ENCODE measurements at regions not wholly inside any gene's neighbourhood (a gene's known extent, or its start where the extent isn't known, plus 50 kb on each side); places are given as distances from the start of the nearest gene placed in this dataset.

GRCh38 chr5:10898514-10898913 is 137.5 kb upstream of the DAP start:
- no peak for DNase-seq
- H3K4me3 ChIP-seq = no peak overlapping the region
- no peaks in the 10 kb centered on the region for H3K36me3 ChIP-seq (ENCODE audit: low read depth)
- intact Hi-C loops (cut with micrococcal nuclease; ENCODE audit: unreplicated experiment) = no loop called here
- no peak overlapping the region for H3K27ac ChIP-seq
- no peaks in the 10 kb centered on the region for H3K9me3 ChIP-seq (ENCODE audit: insufficient read depth, low read depth)
- no peak for TF ChIP-seq EZH2 (IDR thresholded peaks at IDR 0.05; ENCODE audit: low read depth)
- TF ChIP-seq CTCF (conservative IDR thresholded peaks at IDR 0.05) = no peak
- CTCF ChIA-PET = no interaction called here
- H3K4me1 ChIP-seq (replicated peaks; ENCODE audit: insufficient read depth) = peaks cover 18% of the 10 kb centered on the region
- no peaks in the 10 kb centered on the region for H3K79me2 ChIP-seq (ENCODE audit: low read depth)
- no peaks in the 10 kb centered on the region for H3K27me3 ChIP-seq (ENCODE audit: insufficient read depth, low read depth)
- no peak overlapping the region for H2AFZ ChIP-seq
- H3K9me2 ChIP-seq (ENCODE audit: insufficient read depth) = no peaks in the 10 kb centered on the region
- no peak overlapping the region for H3K4me2 ChIP-seq
- no peaks in the 10 kb centered on the region for H4K20me1 ChIP-seq (ENCODE audit: insufficient read depth)
- BruUV-seq (replicated peaks) = no TSS peak
- POLR2A ChIA-PET (ENCODE audit: unreplicated experiment) = no interaction called here
- H3F3A ChIP-seq (ENCODE audit: insufficient read depth, low read depth) = 0 out of 2 replicates have a peak, but pooled peaks cover 4% of the 10 kb centered on the region

- Histone ChIP-seq H3K9me3 (ENCODE audit: insufficient read depth, low read depth) (no peaks in the 10 kb centered on the region), H3K27ac (no peak overlapping the region), H3K36me3 (ENCODE audit: low read depth) (no peaks in the 10 kb centered on the region), H3K4me1 (replicated peaks; ENCODE audit: insufficient read depth) (peaks cover 8% of the 10 kb centered on the region; the same call in 1 of the 2 replicates), H3K9me2 (ENCODE audit: insufficient read depth) (no peaks in the 10 kb centered on the region), H2AFZ (no peak overlapping the region), H3K79me2 (ENCODE audit: low read depth) (no peaks in the 10 kb centered on the region), H3K4me3 (no peak overlapping the region), H4K20me1 (ENCODE audit: insufficient read depth) (no peaks in the 10 kb centered on the region), H3K27me3 (ENCODE audit: insufficient read depth, low read depth) (no peaks in the 10 kb centered on the region), H3F3A (ENCODE audit: insufficient read depth, low read depth) (0 out of 2 replicates have a peak, but pooled peaks cover 4% of the 10 kb centered on the region), H3K4me2 (no peak overlapping the region; the same call in 1 of the 2 replicates)
- CTCF ChIA-PET = no interaction called here
- no peak for DNase-seq
- BruUV-seq (replicated peaks) = no TSS peak
- TF ChIP-seq CTCF (conservative IDR thresholded peaks at IDR 0.05) (no peak), EZH2 (IDR thresholded peaks at IDR 0.05; ENCODE audit: low read depth) (no peak)
- intact Hi-C loops (cut with micrococcal nuclease; ENCODE audit: unreplicated experiment) = no loop called here
- POLR2A ChIA-PET (ENCODE audit: unreplicated experiment) = no interaction called here
Observed at GRCh38 chr5:10896016-10896415, 135.0 kb upstream of the DAP start.

GRCh38 chr5:10894445-10895054 is 133.5 kb upstream of the DAP start:
- Histone ChIP-seq H3K27me3 (ENCODE audit: insufficient read depth, low read depth) (no peaks in the 10 kb centered on the region), H2AFZ (no peak overlapping the region), H3K27ac (no peak overlapping the region), H3K9me2 (ENCODE audit: insufficient read depth) (no peaks in the 10 kb centered on the region), H3K4me2 (no peak overlapping the region), H3K4me1 (replicated peaks; ENCODE audit: insufficient read depth) (peaks cover 8% of the 10 kb centered on the region; the same call in 1 of the 2 replicates), H3K79me2 (ENCODE audit: low read depth) (no peaks in the 10 kb centered on the region), H3K4me3 (no peak overlapping the region), H3F3A (ENCODE audit: insufficient read depth, low read depth) (0 out of 2 replicates have a peak, but pooled peaks cover 4% of the 10 kb centered on the region), H3K9me3 (ENCODE audit: insufficient read depth, low read depth) (no peaks in the 10 kb centered on the region), H3K36me3 (ENCODE audit: low read depth) (no peaks in the 10 kb centered on the region), H4K20me1 (ENCODE audit: insufficient read depth) (no peaks in the 10 kb centered on the region)
- intact Hi-C loops (cut with micrococcal nuclease; ENCODE audit: unreplicated experiment) = no loop called here
- no TSS peak for BruUV-seq (replicated peaks)
- ChIA-PET CTCF (no interaction called here), POLR2A (ENCODE audit: unreplicated experiment) (no interaction called here)
- no peak for DNase-seq
- TF ChIP-seq EZH2 (IDR thresholded peaks at IDR 0.05; ENCODE audit: low read depth) (no peak), CTCF (conservative IDR thresholded peaks at IDR 0.05) (no peak)
